Stomach (tissue), 8 donors: ENCODE measurements at regions not wholly inside any gene's neighbourhood (a gene's known extent, or its start where the extent isn't known, plus 50 kb on each side); places are given as distances from the start of the nearest gene placed in this dataset.
A peak's percentile ranks its signal among the peaks of the same experiment; 100 is the strongest.

Experiments
- DNase-seq, 2 donors: peaks; one replicate each; pipeline versions ENCODE4 v3.0.0 to v3.0.0-alpha.2; 2013 to 2019
- H3K27ac ChIP-seq, 5 donors: fragments of 200-600 bp in 4 of 5; sonication (generic) in 4 of 5; one replicate each; pipeline ENCODE4 v1.5.1; 2013 to 2019; ENCODE audit warnings: mild to moderate bottlenecking in 1 of 5, moderate library complexity in 1 of 5
- H3K27me3 ChIP-seq, 3 donors: fragments of 200-600 bp; sonication (generic); one replicate each; pipeline ENCODE4 v1.5.1; 2017 to 2019; ENCODE audit warnings: mixed run types in 1 of 3
- H3K36me3 ChIP-seq, 4 donors: fragments of 200-600 bp; sonication (generic); 1 replicate in 3 of 4; 2 replicates in 1 of 4; pipeline ENCODE4 v1.5.1; 2016 to 2019
- H3K4me1 ChIP-seq, 4 donors: fragments of 200-600 bp; sonication (generic); one replicate each; pipeline ENCODE4 v1.5.1; 2016 to 2019
- H3K4me3 ChIP-seq, 4 donors: fragments of 200-600 bp; sonication (generic) in 3 of 4; one replicate each; pipeline ENCODE4 v1.5.1; 2016 to 2019; ENCODE audit warnings: mild to moderate bottlenecking in 1 of 4
- H3K9me3 ChIP-seq, 4 donors: fragments of 200-600 bp; sonication (generic); one replicate each; pipeline ENCODE4 v1.5.1; 2016 to 2019
- EP300 ChIP-seq: sonication (generic); formaldehyde crosslinking; IDR thresholded peaks from one replicate; pipeline ENCODE4 v1.6.1; 2017; ENCODE audit warnings: antibody characterized with exemption
- POLR2A ChIP-seq, 4 donors: fragments of 450-650 bp; IDR thresholded peaks; one replicate each; pipeline ENCODE4 v1.6.1; 2016; ENCODE audit warnings: antibody characterized with exemption in 4 of 4, control low read depth in 2 of 4, mild to moderate bottlenecking in 1 of 4, moderate library complexity in 1 of 4
- POLR2AphosphoS5 ChIP-seq, 3 donors: sonication (generic); formaldehyde crosslinking; IDR thresholded peaks; one replicate each; pipeline ENCODE4 v1.6.1; 2016; ENCODE audit warnings: antibody characterized with exemption in 3 of 3
- WGBS, 5 donors: extraction: QIAGEN DNeasy Blood & Tissue Kit in 3 of 5; methylation state at CpG; one replicate each; pipeline versions ENCODE4 v1.1.5 to v1.1.7; 2013 to 2018; 5-methylcytosine and 5-hydroxymethylcytosine counted together
- intact Hi-C: fragments of 100-400 bp; cut with DNase I; formaldehyde crosslinking; loops from one replicate; pipeline ENCODE4 v1.15.1; 2023; ENCODE audit warnings: low total_unique reads
- TF ChIP-seq, protein P1 (sequence below), 7 experiments: fragments of 450-650 bp in 4 of 7; fragments of 200-600 bp in 3 of 7; sonication (generic) in 3 of 7; IDR thresholded peaks; one replicate each; pipeline ENCODE4 v1.5.1; 2016 to 2019; ENCODE audit warnings: antibody characterized with exemption in 7 of 7, control low read depth in 2 of 7, mild to moderate bottlenecking in 1 of 7
- donor health status: healthy with polysubstance abuse.
- donor health status: Bipolar disorder and iron deficiency.
- donor health status: healthy.

DNA sequence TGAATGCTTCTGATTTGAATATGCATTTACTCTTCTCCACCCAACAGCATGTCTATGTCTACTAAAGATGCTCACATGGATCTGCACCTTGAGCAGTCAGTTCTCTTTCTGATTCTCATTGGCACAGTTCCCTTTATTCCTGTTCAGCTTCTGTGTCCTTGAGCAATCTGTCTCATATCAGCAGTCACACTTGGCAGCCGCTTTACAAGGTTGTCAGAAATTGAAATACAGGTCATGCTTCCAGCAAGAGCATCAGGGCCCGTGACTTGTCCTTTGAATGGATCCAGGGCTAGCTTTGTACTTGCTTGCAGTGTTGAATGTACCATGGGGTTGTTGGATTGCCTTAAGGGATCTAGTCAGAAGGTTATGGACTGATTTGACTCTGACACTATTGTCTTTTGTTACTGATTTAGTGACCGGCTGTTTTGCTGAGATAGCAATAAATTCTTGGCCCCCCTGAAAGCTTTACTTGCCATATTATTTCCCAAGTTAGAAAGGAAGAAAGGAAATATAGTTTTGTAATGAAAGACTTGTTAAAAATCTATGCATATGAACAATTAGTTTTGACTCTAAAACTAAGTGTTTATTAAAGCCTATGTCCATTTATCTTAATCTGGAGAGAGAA lies 273.4 kb upstream of the ISL1 start:
- H3K4me1 ChIP-seq: no peaks in the 10 kb centered on the region
- intact Hi-C loops: no loop called here
- DNase-seq: peak; percentile 12 to 44
- H3K9me3 ChIP-seq: no peaks in the 10 kb centered on the region
- TF ChIP-seq, protein P1, sequence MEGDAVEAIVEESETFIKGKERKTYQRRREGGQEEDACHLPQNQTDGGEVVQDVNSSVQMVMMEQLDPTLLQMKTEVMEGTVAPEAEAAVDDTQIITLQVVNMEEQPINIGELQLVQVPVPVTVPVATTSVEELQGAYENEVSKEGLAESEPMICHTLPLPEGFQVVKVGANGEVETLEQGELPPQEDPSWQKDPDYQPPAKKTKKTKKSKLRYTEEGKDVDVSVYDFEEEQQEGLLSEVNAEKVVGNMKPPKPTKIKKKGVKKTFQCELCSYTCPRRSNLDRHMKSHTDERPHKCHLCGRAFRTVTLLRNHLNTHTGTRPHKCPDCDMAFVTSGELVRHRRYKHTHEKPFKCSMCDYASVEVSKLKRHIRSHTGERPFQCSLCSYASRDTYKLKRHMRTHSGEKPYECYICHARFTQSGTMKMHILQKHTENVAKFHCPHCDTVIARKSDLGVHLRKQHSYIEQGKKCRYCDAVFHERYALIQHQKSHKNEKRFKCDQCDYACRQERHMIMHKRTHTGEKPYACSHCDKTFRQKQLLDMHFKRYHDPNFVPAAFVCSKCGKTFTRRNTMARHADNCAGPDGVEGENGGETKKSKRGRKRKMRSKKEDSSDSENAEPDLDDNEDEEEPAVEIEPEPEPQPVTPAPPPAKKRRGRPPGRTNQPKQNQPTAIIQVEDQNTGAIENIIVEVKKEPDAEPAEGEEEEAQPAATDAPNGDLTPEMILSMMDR (IDR thresholded peaks at IDR 0.05): no peak
- no peak for TF ChIP-seq POLR2AphosphoS5 (IDR thresholded peaks at IDR 0.05)
- TF ChIP-seq POLR2A (IDR thresholded peaks at IDR 0.05): no peak
- TF ChIP-seq EP300: no peak
- no peaks in the 10 kb centered on the region for H3K27me3 ChIP-seq
- H3K36me3 ChIP-seq: no peaks in the 10 kb centered on the region
- H3K27ac ChIP-seq: no peak overlapping the region
- 46 to 67% (median 59%) methylated on average over 3 of the region's 3 CpGs for WGBS, 5 donors
- H3K4me3 ChIP-seq: no peak overlapping the region

DNA sequence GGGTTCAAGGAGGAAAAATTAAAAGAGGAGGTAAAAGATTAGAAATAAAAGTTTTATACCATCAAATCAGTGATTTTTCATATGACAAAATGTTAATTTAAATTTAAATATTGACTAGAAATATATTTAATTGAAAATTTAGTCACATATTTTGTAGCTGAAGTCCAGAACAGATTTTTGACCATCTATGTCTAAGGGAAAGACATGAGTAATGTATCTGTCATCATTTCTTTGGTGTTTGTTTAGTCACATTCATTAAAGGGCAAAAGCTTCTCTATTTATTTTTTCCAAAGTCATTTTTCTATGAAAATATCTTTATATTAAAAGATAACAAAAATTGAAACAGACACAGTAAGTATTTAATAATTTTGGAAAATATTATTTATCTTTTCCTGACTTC lies 252.0 kb upstream of the ISL1 start:
- H3K4me1 ChIP-seq: no peaks in the 10 kb centered on the region
- intact Hi-C loops: no loop called here

DNA sequence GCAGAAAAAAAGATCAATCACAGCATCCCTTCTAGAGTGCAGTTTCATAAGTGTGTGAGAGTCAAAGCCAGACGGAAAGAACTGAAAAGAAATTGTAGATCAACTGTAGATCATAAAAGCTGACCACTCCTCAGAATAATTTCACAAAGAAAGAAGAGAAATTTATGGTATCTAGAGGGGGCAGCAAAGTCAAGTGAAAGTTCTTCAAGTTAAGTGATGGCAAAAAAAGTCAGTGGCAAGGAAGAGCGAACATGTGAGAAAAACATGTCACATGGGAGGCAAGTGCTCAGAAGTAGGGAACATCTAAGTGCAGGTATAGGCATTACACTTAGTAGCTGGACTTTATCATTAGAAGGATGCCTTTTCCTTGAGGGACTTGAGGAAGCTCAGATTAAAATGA lies 245.1 kb upstream of the ISL1 start:
- intact Hi-C loops: no loop called here
- DNase-seq: peak in 1 of 2 donors; percentile 5
- no peaks in the 10 kb centered on the region for H3K36me3 ChIP-seq
- no peak overlapping the region for H3K4me3 ChIP-seq
- H3K27ac ChIP-seq: no peak overlapping the region
- TF ChIP-seq, protein P1 (IDR thresholded peaks at IDR 0.05): no peak
- no peak for TF ChIP-seq POLR2A (IDR thresholded peaks at IDR 0.05)
- TF ChIP-seq EP300: no peak
- no peak for TF ChIP-seq POLR2AphosphoS5 (IDR thresholded peaks at IDR 0.05)
- H3K27me3 ChIP-seq: no peaks in the 10 kb centered on the region
- WGBS, 5 donors: 62 to 85% (median 71%) methylated on average over 2 of the region's 2 CpGs
- H3K4me1 ChIP-seq: no peaks in the 10 kb centered on the region
- no peaks in the 10 kb centered on the region for H3K9me3 ChIP-seq

More for the DNA sequence above, 252.0 kb upstream of the ISL1 start:
- Histone ChIP-seq H3K27ac (no peak overlapping the region), H3K4me3 (no peak overlapping the region), H3K9me3 (no peaks in the 10 kb centered on the region), H3K36me3 (no peaks in the 10 kb centered on the region), H3K27me3 (no peaks in the 10 kb centered on the region)
- no peak for DNase-seq
- TF ChIP-seq, protein P1 (IDR thresholded peaks at IDR 0.05): no peak

DNA sequence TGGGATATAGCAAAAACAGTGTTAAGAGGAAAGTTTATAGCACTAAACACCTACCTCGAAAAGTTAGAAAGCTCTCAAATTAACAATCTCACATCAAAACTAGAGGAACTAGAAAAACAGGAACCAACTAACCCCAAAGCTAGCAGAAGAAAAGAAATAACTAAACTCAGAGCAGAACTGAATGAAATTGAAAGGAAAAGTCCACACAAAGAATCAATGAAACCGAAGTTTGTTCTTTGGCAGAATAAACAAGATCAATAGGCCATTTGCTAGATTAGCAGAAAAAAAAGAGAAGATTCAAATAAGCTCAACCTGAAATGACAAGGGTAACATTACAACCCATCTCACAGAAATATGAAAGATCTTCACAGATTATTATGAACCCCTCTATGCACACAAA lies 234.8 kb upstream of the ISL1 start:
- Histone ChIP-seq H3K4me3 (no peak overlapping the region), H3K4me1 (no peaks in the 10 kb centered on the region), H3K9me3 (peaks cover 0 to 10% (median 4%) of the 10 kb centered on the region in 4 donors), H3K27me3 (no peaks in the 10 kb centered on the region), H3K36me3 (no peaks in the 10 kb centered on the region), H3K27ac (no peak overlapping the region)
- WGBS, 5 donors: 34 to 61% (median 47%) methylated on average over 2 of the region's 2 CpGs
- TF ChIP-seq EP300 (no peak), POLR2AphosphoS5 (IDR thresholded peaks at IDR 0.05) (no peak), POLR2A (IDR thresholded peaks at IDR 0.05) (no peak)
- TF ChIP-seq, protein P1 (IDR thresholded peaks at IDR 0.05): no peak
- intact Hi-C loops: no loop called here
- no peak for DNase-seq
